ENCODE measurements at regions not wholly inside any gene's neighbourhood (a gene's known extent, or its start where the extent isn't known, plus 50 kb on each side); places are given as distances from the start of the nearest gene placed in this dataset.
"Not testable (repeated sequence)": the region's sequence is repeated elsewhere in the genome, so short reads cannot be mapped to it uniquely, and the experiment has no call there.

DNA sequence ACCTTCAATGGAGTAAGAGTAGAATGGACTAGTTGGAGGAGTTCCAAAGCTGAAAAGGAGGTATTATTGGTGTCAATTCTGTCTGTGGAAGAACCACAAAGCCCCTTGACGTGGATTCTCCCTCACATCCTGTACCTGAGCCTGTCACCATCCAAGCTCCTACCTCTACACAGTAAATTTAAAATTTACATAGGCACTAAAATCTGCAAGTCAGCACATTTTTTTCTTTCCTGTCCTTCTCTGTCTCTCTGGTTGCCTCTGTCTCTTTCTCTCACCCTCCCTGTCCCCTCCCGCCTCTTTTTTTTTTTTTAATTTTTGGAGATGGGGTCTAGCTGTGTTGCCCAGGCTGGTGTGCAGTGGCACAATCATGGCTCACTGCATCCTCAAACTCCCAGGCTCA lies 236.2 kb downstream of the ZNF37A start:
- H3K4me2 ChIP-seq (ENCODE audit: insufficient read depth in 1 of 2, low read depth in 2 of 2, low read length in 2 of 2); H3K36me3 ChIP-seq (ENCODE audit: control insufficient read depth in 2 of 4, insufficient read depth in 4 of 4, low read length in 3 of 4); H2BK15ac ChIP-seq (ENCODE audit: low read length); H2BK5ac ChIP-seq (ENCODE audit: low read depth, low read length); H3K79me1 ChIP-seq (ENCODE audit: low read depth, low read length); H4K8ac ChIP-seq (ENCODE audit: extremely low read depth, insufficient read depth, low read length); H3K27ac ChIP-seq (ENCODE audit: low read depth, low read length); H3K4me1 ChIP-seq (replicated peaks in 1 of 4; ENCODE audit: control insufficient read depth in 3 of 4, insufficient read depth in 4 of 4, low read length in 3 of 4); H2BK20ac ChIP-seq (ENCODE audit: low read length); H3K23me2 ChIP-seq (ENCODE audit: low read depth, low read length); H4K20me1 ChIP-seq (replicated peaks in 1 of 2; ENCODE audit: control insufficient read depth in 1 of 2, insufficient read depth in 2 of 2, low read length in 2 of 2); H2AK5ac ChIP-seq (ENCODE audit: low read depth, low read length); H4K91ac ChIP-seq (replicated peaks; ENCODE audit: insufficient read length, low read length); H3K56ac ChIP-seq (replicated peaks; ENCODE audit: insufficient read length, low read depth, low read length); CTCF ChIA-PET (ENCODE audit: partially characterized antibody); H2BK120ac ChIP-seq (replicated peaks; ENCODE audit: low read depth, low read length); H4K5ac ChIP-seq (ENCODE audit: insufficient read length, low read depth, low read length); H3K4me3 ChIP-seq (ENCODE audit: extremely low read depth in 1 of 4, insufficient read depth in 2 of 4, low read depth in 3 of 4, low read length in 4 of 4); H3K4ac ChIP-seq (replicated peaks; ENCODE audit: insufficient read length, low read depth, low read length); H3K23ac ChIP-seq (ENCODE audit: insufficient read length); H2BK12ac ChIP-seq (ENCODE audit: low read depth, low read length); H3K9ac ChIP-seq (replicated peaks in 1 of 4; ENCODE audit: extremely low read depth in 1 of 4, low read depth in 3 of 4, low read length in 3 of 4); H2AFZ ChIP-seq (ENCODE audit: low read length); DNase-seq (ENCODE audit: low read depth in 1 of 2, low spot score in 2 of 2); H3K79me2 ChIP-seq (ENCODE audit: control insufficient read depth in 1 of 2, insufficient read depth in 2 of 2, low read length in 2 of 2); POLR2A ChIA-PET (ENCODE audit: partially characterized antibody); H3K14ac ChIP-seq (ENCODE audit: insufficient read length); H3K18ac ChIP-seq (ENCODE audit: extremely low read depth, low read length); H3K27me3 ChIP-seq (replicated peaks in 1 of 4; ENCODE audit: control insufficient read depth in 3 of 4, extremely low read depth in 1 of 4, insufficient read depth in 3 of 4, low read length in 3 of 4); FAIRE-seq: not testable (repeated sequence)
- H3K9me3 ChIP-seq (ENCODE audit: insufficient read depth in 2 of 2, low read depth in 1 of 2, low read length in 1 of 2) = peaks cover 7 to 11% of the 10 kb centered on the region in 2 experiments; a peak in 3 of 4 replicates
- peak; percentile 52; the same call in 1 of the 2 replicates for TF ChIP-seq MAFK (IDR thresholded peaks at IDR 0.05; ENCODE audit: low read depth, low read length)
- 87% methylated on average over 1 of the region's 2 CpGs; no CpG with 5 or more reads in 1 of the 2 experiments for WGBS, 2 experiments (ENCODE audit: extremely low coverage in 1 of 2, insufficient coverage in 1 of 2, insufficient read length in 1 of 2, insufficient replicate concordance in 2 of 2, low coverage in 1 of 2, low lambda C conversion rate in 2 of 2, missing lambda C conversion rate in 1 of 2)

DNA sequence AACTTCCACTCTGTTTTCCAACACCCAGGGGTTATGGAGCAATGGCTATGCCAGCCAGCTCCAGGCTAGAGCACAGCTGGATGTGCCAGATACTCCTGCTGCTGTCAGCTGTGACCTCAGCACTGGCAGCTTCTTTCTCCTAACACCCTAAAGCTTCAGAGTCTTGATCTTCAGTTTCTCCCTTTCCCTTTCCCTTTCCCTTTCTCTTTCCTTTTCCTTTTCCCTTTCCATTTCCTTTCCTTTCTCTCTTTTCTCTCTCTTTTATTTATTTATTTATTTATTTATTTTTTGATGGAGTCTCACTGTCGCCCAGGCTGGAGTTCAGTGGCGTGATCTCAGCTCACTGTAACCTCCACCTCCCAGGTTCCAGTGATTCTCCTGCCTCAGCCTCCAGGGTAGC lies 237.0 kb downstream of the ZNF37A start:
- H3K27me3 ChIP-seq (replicated peaks in 1 of 4; ENCODE audit: control insufficient read depth in 3 of 4, extremely low read depth in 1 of 4, insufficient read depth in 3 of 4, low read length in 3 of 4); H3K23ac ChIP-seq (ENCODE audit: insufficient read length); FAIRE-seq; H3K14ac ChIP-seq (ENCODE audit: insufficient read length); H3K9ac ChIP-seq (replicated peaks in 1 of 4; ENCODE audit: extremely low read depth in 1 of 4, low read depth in 3 of 4, low read length in 3 of 4); H2AK5ac ChIP-seq (ENCODE audit: low read depth, low read length); H2BK5ac ChIP-seq (ENCODE audit: low read depth, low read length); H4K91ac ChIP-seq (replicated peaks; ENCODE audit: insufficient read length, low read length); H3K23me2 ChIP-seq (ENCODE audit: low read depth, low read length); H4K20me1 ChIP-seq (replicated peaks in 1 of 2; ENCODE audit: control insufficient read depth in 1 of 2, insufficient read depth in 2 of 2, low read length in 2 of 2); H3K56ac ChIP-seq (replicated peaks; ENCODE audit: insufficient read length, low read depth, low read length); CTCF ChIA-PET (ENCODE audit: partially characterized antibody); H3K4me2 ChIP-seq (ENCODE audit: insufficient read depth in 1 of 2, low read depth in 2 of 2, low read length in 2 of 2); H3K36me3 ChIP-seq (ENCODE audit: control insufficient read depth in 2 of 4, insufficient read depth in 4 of 4, low read length in 3 of 4); H2BK120ac ChIP-seq (replicated peaks; ENCODE audit: low read depth, low read length); H2BK12ac ChIP-seq (ENCODE audit: low read depth, low read length); POLR2A ChIA-PET (ENCODE audit: partially characterized antibody); DNase-seq (ENCODE audit: low read depth in 1 of 2, low spot score in 2 of 2); H3K79me2 ChIP-seq (ENCODE audit: control insufficient read depth in 1 of 2, insufficient read depth in 2 of 2, low read length in 2 of 2); H3K4me1 ChIP-seq (replicated peaks in 1 of 4; ENCODE audit: control insufficient read depth in 3 of 4, insufficient read depth in 4 of 4, low read length in 3 of 4); H3K79me1 ChIP-seq (ENCODE audit: low read depth, low read length); H2AFZ ChIP-seq (ENCODE audit: low read length); H4K8ac ChIP-seq (ENCODE audit: extremely low read depth, insufficient read depth, low read length); H3K27ac ChIP-seq (ENCODE audit: low read depth, low read length); H3K4ac ChIP-seq (replicated peaks; ENCODE audit: insufficient read length, low read depth, low read length); H4K5ac ChIP-seq (ENCODE audit: insufficient read length, low read depth, low read length); H2BK15ac ChIP-seq (ENCODE audit: low read length); H3K4me3 ChIP-seq (ENCODE audit: extremely low read depth in 1 of 4, insufficient read depth in 2 of 4, low read depth in 3 of 4, low read length in 4 of 4); H3K18ac ChIP-seq (ENCODE audit: extremely low read depth, low read length); H2BK20ac ChIP-seq (ENCODE audit: low read length): not testable (repeated sequence)
- 100% methylated on average over 2 of the region's 2 CpGs; no CpG with 5 or more reads in 1 of the 2 experiments for WGBS, 2 experiments (ENCODE audit: extremely low coverage in 1 of 2, insufficient coverage in 1 of 2, insufficient read length in 1 of 2, insufficient replicate concordance in 2 of 2, low coverage in 1 of 2, low lambda C conversion rate in 2 of 2, missing lambda C conversion rate in 1 of 2)
- peaks cover 7 to 18% of the 10 kb centered on the region in 2 experiments; a peak in 3 of 4 replicates for H3K9me3 ChIP-seq (ENCODE audit: insufficient read depth in 2 of 2, low read depth in 1 of 2, low read length in 1 of 2)
